ENCODE measurements at regions not wholly inside any gene's neighbourhood (a gene's known extent, or its start where the extent isn't known, plus 50 kb on each side); places are given as distances from the start of the nearest gene placed in this dataset.

GRCh38 chr15:85889956-85890619, 95.4 kb upstream of the KLHL25 start:
- DNase-seq (ENCODE audit: low read depth) = no peak

DNA sequence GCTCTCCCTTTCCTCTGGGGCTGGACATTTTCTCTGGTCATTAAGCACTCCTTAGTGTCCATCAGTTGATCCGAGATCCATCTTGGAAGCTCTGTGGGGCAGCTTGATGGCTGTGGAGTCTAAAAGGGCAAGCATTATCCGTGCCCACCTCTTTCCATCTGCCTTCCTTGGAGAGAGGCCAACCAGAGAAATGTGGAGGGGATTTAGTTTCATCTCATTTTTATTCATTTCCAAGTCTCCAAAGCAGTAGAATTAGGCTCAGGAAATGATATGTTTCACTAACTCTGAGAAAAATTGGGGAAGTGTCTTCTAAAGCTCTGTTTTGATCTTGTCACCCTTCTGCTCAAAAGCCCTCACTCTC, 95.9 kb upstream of the KLHL25 start:
- no peak for DNase-seq (ENCODE audit: low read depth)

GRCh38 chr15:85891470-85891869, 96.7 kb upstream of the KLHL25 start:
- DNase-seq (ENCODE audit: low read depth) = no peak

GRCh38 chr15:85892232-85892631, 97.5 kb upstream of the KLHL25 start:
- no peak for DNase-seq (ENCODE audit: low read depth)

- DNase-seq (ENCODE audit: low read depth) = no peak
These were observed 102.6 kb upstream of the KLHL25 start for GRCh38 chr15:85897207-85897894.

- DNase-seq (ENCODE audit: low read depth) = no peak
These were observed 103.4 kb upstream of the KLHL25 start for GRCh38 chr15:85897895-85898717.

GRCh38 chr15:85899927-85900326, 105.2 kb upstream of the KLHL25 start:
- DNase-seq (ENCODE audit: low read depth) = no peak

DNA sequence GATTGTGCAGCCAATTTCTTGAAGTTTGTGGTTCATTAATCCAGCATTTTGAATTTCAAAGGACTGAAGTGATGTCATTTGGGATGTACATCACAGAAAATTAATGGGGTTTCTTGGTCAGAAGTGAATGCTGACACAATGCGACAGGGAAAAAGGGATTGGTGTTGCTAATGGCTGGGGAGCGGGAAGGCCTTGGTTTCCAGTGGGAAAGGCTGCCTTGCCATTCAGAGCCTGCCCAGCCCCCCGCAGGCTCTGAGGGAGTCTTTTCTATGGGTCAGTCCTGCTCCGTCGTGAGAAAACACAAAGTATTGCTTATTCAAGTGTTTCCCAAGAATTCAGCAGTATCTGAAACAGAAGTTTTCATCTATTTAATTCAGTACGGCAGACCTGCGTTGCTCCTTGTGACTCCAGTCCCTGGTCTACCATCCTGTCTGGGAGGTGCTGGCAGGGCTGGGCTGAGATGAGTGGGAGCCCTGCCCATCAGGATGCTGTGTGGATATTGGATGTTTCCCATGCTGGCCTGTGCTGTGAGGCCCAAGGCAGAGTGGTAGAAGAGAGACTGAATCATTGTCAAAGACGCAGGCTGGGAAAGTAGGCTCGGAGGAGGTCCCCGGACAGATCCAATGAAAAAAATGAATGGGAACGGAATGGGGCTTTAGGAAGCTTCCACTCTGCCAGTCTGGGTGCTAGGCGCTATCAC, 111.2 kb upstream of the KLHL25 start:
- DNase-seq (ENCODE audit: low read depth) = no peak

DNA sequence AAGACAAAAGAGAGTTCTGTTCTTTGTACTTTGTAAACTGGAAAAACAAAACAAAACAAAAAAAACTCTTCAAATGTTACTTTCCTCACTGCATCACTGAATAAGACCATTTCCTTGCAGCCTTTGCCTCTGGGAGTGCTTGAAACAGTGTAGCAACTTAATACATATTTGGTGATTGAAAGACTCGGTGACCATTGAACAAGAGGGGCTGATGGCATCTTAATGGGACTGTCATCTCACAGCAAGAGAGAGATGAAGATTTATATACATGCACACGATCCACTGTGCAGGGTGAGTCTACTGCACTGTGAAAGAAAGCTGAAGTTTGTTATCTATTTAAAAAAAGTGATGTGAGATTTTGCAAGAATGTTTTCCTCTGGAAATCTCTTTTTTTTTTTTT, 111.9 kb upstream of the KLHL25 start:
- no peak for DNase-seq (ENCODE audit: low read depth)

GRCh38 chr15:85910834-85911233, 116.1 kb upstream of the KLHL25 start:
- DNase-seq (ENCODE audit: low read depth) = no peak

DNA sequence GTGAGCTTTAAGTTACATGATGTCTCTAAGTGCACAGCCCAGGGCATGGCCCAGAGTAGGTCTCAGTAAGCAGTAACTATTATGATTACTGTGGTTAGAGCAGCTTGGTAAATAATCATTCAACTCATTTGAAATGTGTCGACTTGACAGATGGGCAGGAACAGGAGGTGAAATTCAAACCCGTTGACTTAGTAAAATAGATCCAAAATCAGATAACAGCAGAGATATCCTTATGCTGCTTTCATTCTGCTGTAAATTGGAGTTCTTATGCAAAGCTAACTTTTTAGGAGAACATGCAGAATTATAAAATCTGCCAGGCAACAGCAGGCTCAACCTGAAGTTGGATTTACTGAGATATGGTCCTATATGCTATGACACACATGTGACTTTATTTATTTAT, 118.7 kb upstream of the KLHL25 start:
- no peak for DNase-seq (ENCODE audit: low read depth)

DNA sequence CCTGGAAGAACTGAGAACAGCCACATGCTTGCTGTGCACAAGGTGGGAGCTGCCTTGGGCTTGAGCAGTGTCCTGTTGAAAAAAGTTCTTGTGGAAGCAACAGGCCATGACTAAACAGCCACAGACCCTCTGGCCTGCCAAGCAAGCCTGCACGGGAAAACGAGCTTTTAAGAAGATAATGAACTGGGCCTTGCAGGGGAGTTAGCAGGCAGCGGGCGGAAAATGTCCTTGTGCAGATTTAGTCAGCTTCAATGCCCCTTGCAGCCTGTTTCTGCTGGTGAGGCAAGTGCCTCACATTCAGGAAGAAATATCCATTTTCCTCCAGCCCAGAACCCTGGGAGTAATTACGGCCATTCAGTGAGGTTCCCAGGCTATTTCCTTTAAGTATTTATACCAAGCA, 126.2 kb upstream of the KLHL25 start:
- DNase-seq (ENCODE audit: low read depth) = no peak

GRCh38 chr15:85924088-85924487, 129.4 kb upstream of the KLHL25 start:
- DNase-seq (ENCODE audit: low read depth) = no peak

DNA sequence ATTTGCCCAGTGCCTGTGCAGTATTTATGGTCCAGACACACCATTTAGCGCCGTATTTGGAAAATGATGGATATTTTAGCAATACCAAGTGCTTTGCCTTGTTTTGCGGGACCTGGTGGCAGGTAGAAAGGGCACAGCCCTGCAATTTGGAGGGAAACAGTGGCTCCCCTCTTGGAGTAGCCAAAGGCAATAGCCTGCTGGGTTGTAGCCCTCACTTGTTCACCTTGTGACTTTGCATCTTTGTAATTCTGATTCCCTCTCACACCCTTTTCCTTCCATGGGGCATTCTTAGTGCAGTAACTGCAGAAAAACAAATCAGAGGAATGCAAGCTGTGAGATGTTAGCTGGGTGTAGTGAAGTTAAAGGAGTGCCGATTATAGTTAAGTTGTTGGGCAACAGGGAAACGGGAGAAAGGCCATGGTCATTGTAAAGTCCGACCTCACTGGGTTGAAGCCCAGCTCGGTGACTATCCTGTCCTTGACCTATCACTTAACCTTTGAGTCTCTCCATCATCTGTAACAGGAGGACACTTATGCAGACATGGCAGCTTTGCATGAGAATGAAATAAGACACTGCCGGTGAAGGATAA, 131.0 kb upstream of the KLHL25 start:
- DNase-seq (ENCODE audit: low read depth) = no peak

DNA sequence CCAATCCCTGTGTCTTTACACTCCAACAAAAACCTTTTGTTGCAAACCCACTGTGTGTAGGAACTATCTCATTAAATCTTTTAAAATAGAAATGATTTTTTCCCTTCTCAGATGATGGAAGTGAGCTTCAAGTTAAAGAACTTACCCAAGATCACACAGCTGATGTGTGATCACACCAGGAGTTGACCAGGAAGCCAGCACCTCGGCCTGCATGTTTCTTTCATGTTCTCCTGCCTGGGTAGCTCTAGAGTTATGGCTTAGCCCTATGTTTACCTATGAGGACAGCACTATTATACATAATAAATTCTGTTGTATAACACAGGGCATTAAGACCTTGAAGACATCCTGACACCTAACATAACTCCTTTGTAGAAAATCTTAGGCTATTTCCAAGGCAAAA, 132.1 kb upstream of the KLHL25 start:
- no peak for DNase-seq (ENCODE audit: low read depth)

- DNase-seq (ENCODE audit: low read depth) = no peak
These were observed 133.3 kb upstream of the KLHL25 start for GRCh38 chr15:85927931-85928537.

- no peak for DNase-seq (ENCODE audit: low read depth)
These were observed 135.1 kb upstream of the KLHL25 start for GRCh38 chr15:85929786-85930185.

DNA sequence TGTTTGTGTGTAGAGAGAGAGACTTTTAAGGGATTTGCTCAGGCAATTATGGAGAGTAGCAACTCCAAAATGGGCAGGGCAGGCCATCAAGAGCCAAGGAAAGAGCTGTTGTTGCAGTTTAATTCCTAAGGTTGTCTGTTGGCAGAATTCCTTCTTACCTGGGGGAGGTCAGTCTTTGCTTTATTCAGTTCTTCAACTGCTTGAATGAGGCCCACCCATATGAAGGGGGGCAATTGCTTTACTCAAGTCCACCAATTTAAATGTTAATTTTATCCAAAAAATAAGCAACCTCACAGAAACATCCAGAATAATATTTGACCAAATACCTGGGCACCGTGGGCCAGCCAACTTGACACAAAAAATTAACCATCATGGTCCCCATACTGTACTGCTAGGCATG, 137.7 kb upstream of the KLHL25 start:
- no peak for DNase-seq (ENCODE audit: low read depth)

GRCh38 chr15:85934691-85935090, 140.0 kb upstream of the KLHL25 start:
- no peak for DNase-seq (ENCODE audit: low read depth)

GRCh38 chr15:85935182-85935581, 140.5 kb upstream of the KLHL25 start:
- no peak for DNase-seq (ENCODE audit: low read depth)

DNA sequence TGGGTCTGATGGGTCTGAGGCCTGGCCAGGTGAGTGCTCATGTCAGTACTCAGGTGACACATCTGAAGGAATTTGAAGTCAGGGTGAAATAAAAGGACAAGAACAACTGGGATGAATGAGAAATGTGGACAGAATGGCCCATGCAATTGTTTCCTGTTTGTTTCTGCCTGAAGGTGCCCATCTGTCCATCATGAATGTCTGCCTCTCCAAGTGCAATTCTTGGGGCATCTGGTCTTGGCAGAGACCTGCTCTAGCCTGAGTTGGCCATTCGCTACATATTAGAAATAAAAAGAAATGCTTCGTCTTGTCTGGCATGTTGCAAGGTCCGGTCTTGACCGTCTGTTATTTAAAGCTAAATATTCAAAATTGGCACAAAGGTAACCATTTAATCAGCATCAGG, 142.0 kb upstream of the AGBL1 start:
- no peak for DNase-seq (ENCODE audit: low read depth)
